KOPT-K1 (cell line): ENCODE measurements at regions not wholly inside any gene's neighbourhood (a gene's known extent, or its start where the extent isn't known, plus 50 kb on each side); places are given as distances from the start of the nearest gene placed in this dataset.

Experiments used
- H3K27ac ChIP-seq: fragments of 200-600 bp; sonication (generic); 2 replicates; pipeline ENCODE4 v1.5.1; 2016; ENCODE audit warnings: antibody characterized with exemption, mild to moderate bottlenecking, low read depth, low read length; ENCODE audit not compliant: poor library complexity, severe bottlenecking
- H3K36me3 ChIP-seq: fragments of 200-600 bp; sonication (generic); 2 replicates; pipeline ENCODE4 v1.5.1; 2017; ENCODE audit warnings: antibody characterized with exemption, mild to moderate bottlenecking, low read length, moderate library complexity; ENCODE audit not compliant: insufficient read depth
- H3K9me3 ChIP-seq: fragments of 200-600 bp; sonication (generic); 2 replicates; pipeline ENCODE4 v1.5.1; 2017; ENCODE audit warnings: antibody characterized with exemption, low read length, mild to moderate bottlenecking; ENCODE audit not compliant: insufficient read depth, poor library complexity, severe bottlenecking

DNA sequence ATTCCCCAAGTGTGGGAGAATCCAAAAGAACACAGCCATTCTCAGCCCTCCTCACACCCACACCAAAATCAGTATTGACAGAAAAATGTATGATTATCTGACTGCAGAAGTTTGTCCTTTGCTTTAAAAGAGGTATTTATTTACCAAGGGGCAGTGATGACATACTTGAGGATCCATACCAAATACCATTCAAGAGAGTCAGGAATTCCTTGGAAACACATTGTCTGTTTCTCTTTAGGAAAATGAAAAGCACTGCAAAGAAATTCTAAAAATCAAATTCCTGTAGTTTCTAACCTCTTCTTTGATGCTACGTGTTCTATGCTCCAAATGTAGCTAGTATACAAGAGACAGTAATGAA is 509.6 kb upstream of the CXADR start:
- no peaks in the 10 kb centered on the region for H3K9me3 ChIP-seq
- no peaks in the 10 kb centered on the region for H3K36me3 ChIP-seq
- H3K27ac ChIP-seq = peak overlapping the region; percentile 58

- Histone ChIP-seq H3K27ac (peak overlapping the region; percentile 58), H3K36me3 (no peaks in the 10 kb centered on the region), H3K9me3 (peaks cover 1% of the 10 kb centered on the region)
Measured at GRCh38 chr21:17003763-17004373, 509.0 kb upstream of the CXADR start.

GRCh38 chr21:17032141-17032655 is 480.6 kb upstream of the CXADR start:
- H3K27ac ChIP-seq = no peak overlapping the region
- no peaks in the 10 kb centered on the region for H3K36me3 ChIP-seq
- no peaks in the 10 kb centered on the region for H3K9me3 ChIP-seq

DNA sequence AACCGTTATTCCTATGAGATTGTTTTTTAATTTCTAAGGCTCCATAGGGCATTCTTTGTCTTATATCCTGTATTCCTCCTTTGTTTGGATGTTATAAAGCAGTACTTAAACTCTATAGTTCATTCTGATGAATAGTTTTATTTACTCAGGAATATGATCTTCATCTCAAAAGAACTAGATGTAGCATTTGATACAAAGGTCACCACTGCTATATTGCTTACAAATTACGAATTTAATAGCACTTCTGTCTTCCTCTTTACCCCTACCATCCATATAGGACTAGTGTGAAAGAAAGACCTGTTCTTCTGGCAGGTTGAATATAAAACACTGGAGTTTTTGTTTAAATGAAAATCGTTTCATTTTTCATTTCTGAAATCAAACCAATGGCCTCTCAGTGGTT is 468.1 kb upstream of the CXADR start:
- H3K27ac ChIP-seq = no peak overlapping the region
- peaks cover 7% of the 10 kb centered on the region for H3K9me3 ChIP-seq
- no peaks in the 10 kb centered on the region for H3K36me3 ChIP-seq

DNA sequence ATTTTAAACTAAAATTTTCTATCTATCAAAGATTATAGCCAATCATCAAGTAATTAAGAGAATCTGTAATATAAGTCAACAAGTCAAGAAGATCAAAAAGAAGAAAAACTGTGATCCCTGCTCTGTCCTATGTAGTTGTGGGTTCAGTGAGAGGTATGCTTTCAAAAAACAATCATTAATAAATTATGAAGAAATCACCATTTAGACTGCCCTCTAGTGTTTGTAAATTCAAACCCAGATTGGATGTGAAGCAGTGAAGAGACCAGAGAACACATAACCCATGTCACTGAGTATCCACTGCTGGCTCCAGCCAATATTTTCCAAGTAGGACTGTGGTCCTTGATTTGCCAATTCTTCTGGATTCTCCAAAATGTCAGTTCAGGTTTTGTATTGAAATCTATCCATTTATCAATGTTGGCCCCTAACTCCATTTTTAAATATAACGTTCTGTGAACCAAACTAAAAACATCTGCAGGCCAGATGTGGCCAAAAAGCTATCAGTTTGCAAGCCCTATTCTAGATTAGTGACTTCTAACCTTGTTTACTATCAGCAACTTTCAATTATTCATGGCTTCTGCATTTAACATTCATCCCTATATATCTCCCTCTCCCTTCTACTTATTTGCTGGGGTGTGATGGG is 467.5 kb upstream of the CXADR start:
- H3K27ac ChIP-seq = no peak overlapping the region
- peaks cover 12% of the 10 kb centered on the region for H3K9me3 ChIP-seq

GRCh38 chr21:17048974-17049373 is 463.9 kb upstream of the CXADR start:
- no peak overlapping the region for H3K27ac ChIP-seq
- H3K9me3 ChIP-seq = peaks cover 12% of the 10 kb centered on the region

More for the DNA sequence above, 467.5 kb upstream of the CXADR start:
- H3K36me3 ChIP-seq = no peaks in the 10 kb centered on the region

DNA sequence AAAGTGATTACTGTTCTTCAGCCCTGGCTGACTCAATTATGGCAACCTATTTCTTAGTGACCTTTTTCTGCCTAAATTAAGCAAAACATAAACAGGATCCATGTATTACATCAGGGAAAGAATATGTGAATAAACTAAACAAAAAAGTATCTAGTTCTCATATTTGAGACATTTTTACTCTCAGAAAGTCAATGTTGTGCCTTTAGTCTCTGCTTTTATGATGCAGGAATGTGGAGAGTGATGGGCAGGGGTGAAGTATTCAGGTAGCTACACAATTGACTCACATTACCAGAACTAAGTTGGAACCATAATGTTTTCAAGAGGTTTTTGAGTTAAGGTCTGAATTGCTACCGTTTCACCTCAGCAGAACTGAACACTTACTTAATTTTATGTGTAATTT is 462.7 kb upstream of the CXADR start:
- Histone ChIP-seq H3K9me3 (peaks cover 12% of the 10 kb centered on the region), H3K27ac (no peak overlapping the region), H3K36me3 (no peaks in the 10 kb centered on the region)

More at GRCh38 chr21:17048974-17049373, 463.9 kb upstream of the CXADR start:
- H3K36me3 ChIP-seq = no peaks in the 10 kb centered on the region

- H3K27ac ChIP-seq = no peak overlapping the region
- peaks cover 12% of the 10 kb centered on the region for H3K9me3 ChIP-seq
- no peaks in the 10 kb centered on the region for H3K36me3 ChIP-seq
Measured at GRCh38 chr21:17050646-17051045, 462.2 kb upstream of the CXADR start.

DNA sequence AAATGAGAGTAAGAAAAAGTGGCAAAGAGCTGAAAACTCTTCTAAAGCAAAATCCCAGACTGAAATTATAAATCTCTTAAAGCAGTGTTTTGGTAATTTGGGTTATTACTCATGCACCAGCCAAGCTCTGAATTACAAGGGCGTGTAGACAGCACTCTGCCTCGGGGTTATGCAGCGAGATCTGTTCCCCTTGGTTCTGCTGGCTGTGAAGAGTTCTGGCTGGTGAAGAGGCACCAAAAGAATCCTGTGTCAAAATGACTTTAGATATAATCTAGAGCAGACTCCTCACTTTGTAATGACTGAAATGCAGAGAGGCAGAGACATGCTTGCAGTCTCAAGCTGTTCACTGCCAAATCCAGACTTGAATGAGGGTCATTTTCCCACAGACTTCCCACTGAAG is 461.8 kb upstream of the CXADR start:
- H3K27ac ChIP-seq = no peak overlapping the region
- H3K36me3 ChIP-seq = no peaks in the 10 kb centered on the region
- H3K9me3 ChIP-seq = peaks cover 12% of the 10 kb centered on the region

GRCh38 chr21:17053321-17053720 is 459.5 kb upstream of the CXADR start:
- Histone ChIP-seq H3K36me3 (no peaks in the 10 kb centered on the region), H3K27ac (no peak overlapping the region), H3K9me3 (peaks cover 12% of the 10 kb centered on the region)

DNA sequence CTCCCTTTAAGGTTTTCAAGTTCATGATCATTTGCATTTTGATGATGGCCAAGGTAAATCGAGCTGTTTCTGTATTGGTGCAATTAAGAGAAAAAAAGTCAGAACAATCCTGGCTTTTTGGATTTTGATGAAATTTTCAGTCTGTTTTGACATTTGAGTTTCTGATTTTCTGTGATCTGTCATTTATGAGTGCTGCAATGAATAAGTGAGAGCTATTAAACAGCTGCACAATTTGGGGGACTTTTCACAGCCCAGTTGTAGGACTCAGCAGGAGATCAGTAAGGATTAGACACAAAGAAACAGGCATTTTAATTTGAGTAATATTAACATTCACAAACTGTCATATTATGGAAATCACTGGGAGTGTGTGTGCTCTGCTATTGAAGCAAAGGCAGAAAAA is 452.9 kb upstream of the CXADR start:
- Histone ChIP-seq H3K9me3 (no peaks in the 10 kb centered on the region), H3K27ac (no peak overlapping the region), H3K36me3 (no peaks in the 10 kb centered on the region)

DNA sequence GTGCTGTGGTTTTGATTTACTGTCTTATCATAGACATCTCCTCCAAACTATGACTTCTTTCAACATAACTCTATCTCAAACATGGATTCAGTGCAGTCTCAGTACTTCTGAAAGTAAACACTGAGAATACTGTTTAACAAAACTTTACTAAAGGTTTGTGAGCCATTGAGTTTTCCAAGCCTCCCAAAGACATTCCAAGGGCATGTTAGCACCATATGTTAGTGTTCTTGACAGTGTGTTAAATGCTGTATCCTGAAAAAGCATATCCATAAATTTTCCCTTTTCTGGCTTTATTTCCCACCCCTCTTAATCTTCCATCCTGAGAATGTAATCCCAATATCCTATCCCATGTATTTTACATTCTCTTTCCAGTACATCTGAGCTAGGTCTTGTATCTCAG is 446.8 kb upstream of the CXADR start:
- Histone ChIP-seq H3K9me3 (no peaks in the 10 kb centered on the region), H3K36me3 (no peaks in the 10 kb centered on the region), H3K27ac (no peak overlapping the region)

- no peaks in the 10 kb centered on the region for H3K9me3 ChIP-seq
- H3K27ac ChIP-seq = no peak overlapping the region
- H3K36me3 ChIP-seq = no peaks in the 10 kb centered on the region
Measured at GRCh38 chr21:17071093-17071492, 441.8 kb upstream of the CXADR start.

- no peak overlapping the region for H3K27ac ChIP-seq
- no peaks in the 10 kb centered on the region for H3K36me3 ChIP-seq
- no peaks in the 10 kb centered on the region for H3K9me3 ChIP-seq
Measured at GRCh38 chr21:17081193-17081592, 431.6 kb upstream of the CXADR start.

- H3K9me3 ChIP-seq = no peaks in the 10 kb centered on the region
- no peaks in the 10 kb centered on the region for H3K36me3 ChIP-seq
- no peak overlapping the region for H3K27ac ChIP-seq
Measured at GRCh38 chr21:17082843-17083483, 429.9 kb upstream of the CXADR start.

GRCh38 chr21:17085707-17086106 is 427.1 kb upstream of the CXADR start:
- no peaks in the 10 kb centered on the region for H3K9me3 ChIP-seq
- no peak overlapping the region for H3K27ac ChIP-seq
- H3K36me3 ChIP-seq = no peaks in the 10 kb centered on the region
